ENCODE measurements at regions not wholly inside any gene's neighbourhood (a gene's known extent, or its start where the extent isn't known, plus 50 kb on each side); places are given as distances from the start of the nearest gene placed in this dataset.

DNA sequence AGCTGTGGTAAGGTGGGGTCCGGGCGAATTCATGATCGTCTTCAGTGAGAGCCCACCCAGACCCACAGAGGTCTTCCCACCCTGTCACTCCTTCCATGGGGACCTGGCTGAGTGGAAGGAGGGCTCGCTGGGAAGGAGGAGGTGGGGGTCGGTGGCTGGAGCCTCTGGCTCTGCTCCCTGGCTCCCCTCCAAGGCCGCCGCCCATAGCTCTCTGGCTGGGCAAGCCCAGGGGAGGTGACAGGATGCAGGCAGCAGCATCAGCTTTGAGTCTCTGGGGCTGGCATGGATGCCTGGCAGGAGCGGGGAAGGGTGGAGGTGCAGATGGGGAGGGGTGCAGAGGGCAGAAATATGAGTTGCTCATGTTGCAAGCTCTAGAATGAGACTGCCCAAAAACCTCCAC lies 147.0 kb downstream of the ENGASE start:
- no peak overlapping the region for H3K4me3 ChIP-seq (ENCODE audit: low read depth, low read length)
- TF ChIP-seq, protein P1, sequence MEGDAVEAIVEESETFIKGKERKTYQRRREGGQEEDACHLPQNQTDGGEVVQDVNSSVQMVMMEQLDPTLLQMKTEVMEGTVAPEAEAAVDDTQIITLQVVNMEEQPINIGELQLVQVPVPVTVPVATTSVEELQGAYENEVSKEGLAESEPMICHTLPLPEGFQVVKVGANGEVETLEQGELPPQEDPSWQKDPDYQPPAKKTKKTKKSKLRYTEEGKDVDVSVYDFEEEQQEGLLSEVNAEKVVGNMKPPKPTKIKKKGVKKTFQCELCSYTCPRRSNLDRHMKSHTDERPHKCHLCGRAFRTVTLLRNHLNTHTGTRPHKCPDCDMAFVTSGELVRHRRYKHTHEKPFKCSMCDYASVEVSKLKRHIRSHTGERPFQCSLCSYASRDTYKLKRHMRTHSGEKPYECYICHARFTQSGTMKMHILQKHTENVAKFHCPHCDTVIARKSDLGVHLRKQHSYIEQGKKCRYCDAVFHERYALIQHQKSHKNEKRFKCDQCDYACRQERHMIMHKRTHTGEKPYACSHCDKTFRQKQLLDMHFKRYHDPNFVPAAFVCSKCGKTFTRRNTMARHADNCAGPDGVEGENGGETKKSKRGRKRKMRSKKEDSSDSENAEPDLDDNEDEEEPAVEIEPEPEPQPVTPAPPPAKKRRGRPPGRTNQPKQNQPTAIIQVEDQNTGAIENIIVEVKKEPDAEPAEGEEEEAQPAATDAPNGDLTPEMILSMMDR (conservative IDR thresholded peaks at IDR 0.05; ENCODE audit: low read depth, low read length): no peak
- no peak for DNase-seq (ENCODE audit: low read depth)

DNA sequence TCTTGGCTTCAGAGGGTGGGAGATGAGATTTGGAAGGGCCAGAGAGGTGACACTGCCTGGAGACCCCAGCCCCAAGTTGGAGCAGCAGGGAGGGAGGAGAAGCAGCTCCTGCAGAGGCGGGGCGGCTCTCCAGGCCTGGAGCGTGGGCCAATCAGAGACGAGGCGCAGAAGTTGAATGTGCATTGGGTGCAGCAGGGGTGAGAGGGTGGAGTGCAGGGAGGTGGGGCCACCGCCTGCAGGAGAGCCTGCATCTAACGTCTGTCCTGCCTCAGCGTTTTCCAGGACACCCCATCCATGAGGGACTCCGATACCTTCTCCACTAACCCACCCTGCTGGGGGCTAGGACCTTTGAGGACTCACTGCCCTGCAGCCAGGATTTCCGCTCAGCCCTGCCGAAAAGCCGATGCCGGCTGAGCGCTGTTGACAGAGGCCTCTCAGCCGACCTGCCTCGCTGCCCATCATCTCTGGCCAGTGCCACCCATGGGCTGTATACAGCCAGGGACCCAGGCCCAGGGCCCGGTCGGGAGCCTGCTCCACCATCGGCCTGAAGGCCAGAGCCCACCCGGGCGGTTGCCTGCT lies 146.2 kb downstream of the ENGASE start:
- TF ChIP-seq, protein P1 (conservative IDR thresholded peaks at IDR 0.05; ENCODE audit: low read depth, low read length): no peak
- H3K4me3 ChIP-seq (ENCODE audit: low read depth, low read length): no peak overlapping the region
- DNase-seq (ENCODE audit: low read depth): no peak

DNA sequence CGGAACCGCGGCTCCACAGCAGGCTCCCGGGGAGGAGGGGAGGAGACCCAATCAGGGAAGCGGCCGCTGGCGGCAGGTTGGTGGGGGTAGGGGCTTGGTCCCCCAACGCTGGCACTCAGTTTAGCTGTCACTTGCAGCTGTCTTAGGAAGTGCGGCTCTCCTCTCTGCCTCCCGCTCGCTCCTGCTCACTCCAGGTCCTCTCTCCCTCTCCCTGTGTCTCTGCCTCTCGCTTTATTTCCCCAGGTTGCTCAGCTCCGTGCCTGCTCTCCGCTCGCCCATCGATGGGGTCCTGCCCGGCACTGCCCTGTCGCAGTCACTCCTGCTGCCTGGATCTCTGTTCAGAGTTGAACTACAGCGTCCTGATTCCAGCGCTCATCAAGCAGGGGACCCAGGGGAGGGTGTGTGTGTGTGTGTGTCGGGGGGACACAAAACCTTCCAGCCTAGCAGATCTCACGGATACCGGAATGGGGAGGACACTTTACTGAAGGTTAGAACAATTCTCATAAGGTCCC lies 145.6 kb downstream of the ENGASE start:
- TF ChIP-seq, protein P1 (conservative IDR thresholded peaks at IDR 0.05; ENCODE audit: low read depth, low read length): no peak
- DNase-seq (ENCODE audit: low read depth): no peak
- H3K4me3 ChIP-seq (ENCODE audit: low read depth, low read length): no peak overlapping the region

DNA sequence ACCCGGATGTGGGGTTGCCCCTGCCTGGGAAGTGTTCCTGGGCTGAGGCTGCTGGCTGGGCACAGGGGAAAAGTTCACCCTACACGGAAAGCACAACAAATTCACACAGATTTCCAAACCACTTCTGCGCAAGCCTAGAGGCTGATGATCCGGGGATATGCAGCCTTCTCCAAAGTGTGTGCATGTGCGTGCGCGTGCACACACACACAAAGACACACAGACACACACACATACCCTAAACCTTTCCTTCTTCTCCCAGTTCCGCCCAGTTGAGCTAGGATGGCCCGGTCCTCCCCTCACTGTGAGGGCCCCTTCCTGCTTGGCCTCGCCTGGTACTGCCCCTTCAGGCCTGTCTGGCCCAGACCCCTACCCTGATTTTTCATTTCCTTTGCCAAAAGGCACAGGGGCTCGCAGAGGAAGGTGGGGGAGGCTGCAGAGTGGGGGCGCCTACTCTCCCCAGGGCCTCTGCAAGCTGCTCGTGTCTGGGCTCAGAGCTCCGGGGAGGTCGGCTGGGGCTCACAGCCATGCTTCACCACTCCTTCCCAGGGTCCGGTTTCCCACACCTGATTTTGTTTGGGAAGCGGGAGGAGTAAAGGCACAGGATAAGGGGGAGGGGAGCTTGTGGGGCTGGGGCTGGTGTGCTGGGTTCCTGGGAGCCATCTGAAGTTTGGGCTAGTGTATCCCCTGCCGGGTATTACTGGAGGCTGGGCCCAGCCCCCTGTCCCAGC lies 144.7 kb downstream of the ENGASE start:
- no peak overlapping the region for H3K4me3 ChIP-seq (ENCODE audit: low read depth, low read length)
- TF ChIP-seq, protein P1 (conservative IDR thresholded peaks at IDR 0.05; ENCODE audit: low read depth, low read length): no peak
- no peak for DNase-seq (ENCODE audit: low read depth)

DNA sequence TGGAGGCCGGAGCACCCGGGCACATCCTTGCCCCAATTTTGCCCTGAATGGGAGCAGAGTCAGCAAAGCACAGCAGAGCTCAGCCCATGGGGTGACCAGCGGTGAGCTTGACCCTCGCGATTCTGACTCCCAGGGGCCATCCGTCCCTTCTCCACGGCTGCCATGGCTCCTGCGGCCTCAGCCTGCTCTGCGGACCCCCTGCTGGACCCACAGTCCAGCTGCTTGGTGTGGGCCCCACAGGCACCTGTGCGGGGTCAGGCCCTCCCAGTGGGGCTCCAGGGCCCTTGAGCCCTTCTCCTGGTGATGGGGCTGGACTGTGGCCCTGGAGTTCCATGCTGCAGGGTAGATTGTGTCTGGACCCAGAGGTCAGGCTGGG lies 144.2 kb downstream of the ENGASE start:
- H3K4me3 ChIP-seq (ENCODE audit: low read depth, low read length): no peak overlapping the region
- no peak for DNase-seq (ENCODE audit: low read depth)
- TF ChIP-seq, protein P1 (conservative IDR thresholded peaks at IDR 0.05; ENCODE audit: low read depth, low read length): no peak

DNA sequence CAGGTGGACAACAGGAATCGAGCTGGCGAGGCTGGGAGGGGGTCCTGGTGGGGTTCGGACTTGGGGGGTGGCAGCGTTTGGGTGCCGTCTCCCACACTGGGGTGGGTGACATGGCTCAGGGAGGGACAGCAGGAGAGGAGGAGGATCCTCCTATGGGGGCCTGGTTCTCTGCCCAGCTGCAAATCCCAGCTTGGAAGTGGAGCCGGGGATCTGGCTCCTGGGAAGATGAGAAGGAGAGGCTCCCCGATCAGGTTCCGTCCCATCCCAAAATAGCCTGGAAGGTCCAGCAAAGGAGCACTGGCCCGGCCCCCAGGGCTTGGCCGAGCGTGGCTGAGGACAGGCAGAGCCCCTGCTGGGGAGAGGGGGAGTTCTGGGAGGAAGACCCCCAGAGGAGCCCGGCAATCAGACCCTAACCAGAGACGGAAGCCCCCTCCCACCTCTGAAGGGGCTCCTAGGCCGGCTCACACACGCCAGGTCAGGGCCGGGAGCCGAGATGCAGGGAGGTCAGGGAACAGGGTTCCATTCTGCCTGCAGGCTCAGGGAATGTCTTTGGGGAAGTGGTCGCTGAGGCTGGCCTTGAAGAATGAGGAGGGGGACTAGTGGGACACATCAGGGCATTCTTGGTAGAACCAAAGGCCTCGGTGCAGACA lies 143.7 kb downstream of the ENGASE start:
- DNase-seq (ENCODE audit: low read depth): no peak
- TF ChIP-seq, protein P1 (conservative IDR thresholded peaks at IDR 0.05; ENCODE audit: low read depth, low read length): no peak
- H3K4me3 ChIP-seq (ENCODE audit: low read depth, low read length): no peak overlapping the region

All from epithelial cell of proximal tubule (primary cell).